ENCODE measurements at regions not wholly inside any gene's neighbourhood (a gene's known extent, or its start where the extent isn't known, plus 50 kb on each side); places are given as distances from the start of the nearest gene placed in this dataset.

GRCh38 chr4:175540151-175540550 lies 271.9 kb downstream of the GPM6A start:
- DNase-seq (ENCODE audit: low spot score) = no peak

- no peak for DNase-seq (ENCODE audit: low spot score)
Measured at GRCh38 chr4:175540732-175541131, 271.3 kb downstream of the GPM6A start.

- DNase-seq (ENCODE audit: low spot score) = no peak
Measured at GRCh38 chr4:175542786-175543185, 269.3 kb downstream of the GPM6A start.

GRCh38 chr4:175559126-175559525 lies 252.9 kb downstream of the GPM6A start:
- DNase-seq (ENCODE audit: low spot score) = no peak

- no peak for DNase-seq (ENCODE audit: low spot score)
Measured at GRCh38 chr4:175559526-175559925, 252.5 kb downstream of the GPM6A start.

- peak; percentile 42 for DNase-seq (ENCODE audit: low spot score)
Measured at GRCh38 chr4:175560604-175561003, 251.5 kb downstream of the GPM6A start.

- DNase-seq (ENCODE audit: low spot score) = no peak
Measured at GRCh38 chr4:175561696-175562095, 250.4 kb downstream of the GPM6A start.

- no peak for DNase-seq (ENCODE audit: low spot score)
Measured at GRCh38 chr4:175562111-175562510, 250.0 kb downstream of the GPM6A start.

- DNase-seq (ENCODE audit: low spot score) = no peak
Measured at GRCh38 chr4:175562542-175562941, 249.5 kb downstream of the GPM6A start.
